Retina (tissue), 1 donor: ENCODE measurements at regions not wholly inside any gene's neighbourhood (a gene's known extent, or its start where the extent isn't known, plus 50 kb on each side); places are given as distances from the start of the nearest gene placed in this dataset.

Experiments used
- DNase-seq: peaks from one replicate; pipeline ENCODE4 v3.0.0-alpha.2; 2016

GRCh38 chr7:88700725-88701124, 58.8 kb upstream of the ZNF804B start:
- no peak for DNase-seq

GRCh38 chr7:88694207-88694606, 65.3 kb upstream of the ZNF804B start:
- DNase-seq = no peak

- no peak for DNase-seq
Observed at GRCh38 chr7:88693131-88693530, 66.4 kb upstream of the ZNF804B start.

DNA sequence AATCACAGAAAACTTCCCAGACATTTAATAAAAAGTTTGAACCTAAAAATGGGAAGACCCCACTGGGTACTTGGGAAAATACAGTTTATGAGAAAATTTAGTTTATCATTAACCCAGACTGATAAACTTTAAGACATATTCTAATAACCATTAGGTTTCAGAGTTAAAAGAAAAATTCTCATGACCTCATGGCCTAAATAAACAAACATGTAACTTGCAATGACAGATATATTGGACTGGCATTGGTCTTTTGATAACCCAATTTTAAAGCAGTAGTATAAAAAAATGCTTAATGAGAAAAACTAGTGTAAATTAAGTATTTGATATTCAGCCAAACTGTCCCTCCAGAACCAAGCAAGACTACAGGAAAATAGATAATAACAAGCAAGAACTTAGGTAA, 67.0 kb upstream of the ZNF804B start:
- DNase-seq = no peak

DNA sequence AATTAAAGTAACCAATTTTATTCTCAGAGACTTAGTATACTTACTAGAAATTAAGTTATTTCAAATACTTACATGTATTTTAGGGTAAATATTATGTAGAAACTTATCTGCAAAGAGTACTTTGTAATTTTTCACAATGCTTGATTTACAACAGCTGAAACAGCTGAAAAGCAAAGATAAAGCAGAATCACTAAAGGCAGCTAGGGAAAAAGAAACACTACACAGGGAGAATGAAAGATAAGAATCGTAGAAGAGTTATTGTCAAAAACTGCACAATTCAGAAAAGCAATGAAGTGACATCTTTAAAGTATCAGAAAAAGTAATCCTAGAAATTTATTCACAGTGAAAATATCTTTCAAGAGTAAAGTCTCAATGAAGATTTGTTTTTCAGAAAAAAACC, 69.7 kb upstream of the ZNF804B start:
- DNase-seq = no peak

- DNase-seq = no peak
Observed at GRCh38 chr7:88688222-88688621, 71.3 kb upstream of the ZNF804B start.

DNA sequence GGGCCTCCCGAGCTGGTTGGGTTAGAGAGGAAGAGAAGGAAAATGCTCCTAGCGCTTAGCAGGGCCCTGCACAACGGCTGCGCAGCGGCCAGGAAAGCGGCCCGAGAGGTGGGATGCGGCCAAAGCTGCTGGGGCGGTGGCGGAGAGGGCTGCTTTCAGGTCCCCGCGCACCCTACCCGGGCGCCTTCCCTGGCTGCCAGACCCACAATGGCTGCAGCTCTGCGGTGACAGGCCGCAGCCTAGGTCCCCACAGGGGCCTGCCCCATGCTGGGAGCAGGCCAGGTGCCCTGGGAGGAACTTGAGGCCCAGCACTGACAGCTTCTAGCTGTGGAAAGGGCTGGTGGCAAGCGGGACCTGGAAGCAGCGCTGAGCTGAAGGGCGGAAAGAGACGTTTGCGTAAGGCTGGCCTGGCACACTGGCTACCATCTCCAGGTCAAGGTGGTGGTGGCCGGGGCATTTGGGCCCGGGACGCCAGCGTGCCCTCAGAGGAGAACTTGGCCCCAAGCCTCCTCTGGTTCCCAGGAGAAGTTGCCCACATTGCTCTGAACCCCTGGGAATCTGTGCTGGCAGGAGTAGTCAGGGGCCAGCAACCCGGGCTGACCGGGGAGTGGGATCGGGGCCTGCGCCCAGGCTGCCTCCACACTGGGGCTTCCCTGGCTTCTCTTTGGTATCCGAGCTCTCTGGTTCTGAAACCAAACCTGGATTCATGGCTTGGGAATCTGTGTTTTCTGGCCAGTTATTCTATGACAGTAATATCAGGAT, 72.9 kb upstream of the ZNF804B start:
- DNase-seq = no peak

DNA sequence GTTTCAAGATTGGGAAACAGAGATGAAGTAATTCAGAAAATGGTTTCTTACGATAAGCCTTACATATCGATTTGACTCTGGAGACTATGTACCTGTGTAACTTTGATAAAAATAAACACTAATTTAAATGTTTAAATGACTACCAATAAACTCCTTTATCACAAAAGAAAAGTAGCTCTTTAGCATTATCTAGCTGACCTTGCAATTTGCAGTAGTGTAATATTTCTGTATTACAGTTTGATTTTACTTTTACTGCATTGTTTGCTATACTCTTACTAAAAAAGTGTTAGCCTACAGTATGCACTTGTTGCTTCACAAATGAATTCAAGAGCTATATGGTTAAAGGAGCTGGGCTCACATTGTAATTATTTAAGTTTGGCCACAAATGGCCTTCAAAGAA, 77.8 kb upstream of the ZNF804B start:
- DNase-seq = no peak

GRCh38 chr7:88670536-88670935, 89.0 kb upstream of the ZNF804B start:
- DNase-seq = no peak

DNA sequence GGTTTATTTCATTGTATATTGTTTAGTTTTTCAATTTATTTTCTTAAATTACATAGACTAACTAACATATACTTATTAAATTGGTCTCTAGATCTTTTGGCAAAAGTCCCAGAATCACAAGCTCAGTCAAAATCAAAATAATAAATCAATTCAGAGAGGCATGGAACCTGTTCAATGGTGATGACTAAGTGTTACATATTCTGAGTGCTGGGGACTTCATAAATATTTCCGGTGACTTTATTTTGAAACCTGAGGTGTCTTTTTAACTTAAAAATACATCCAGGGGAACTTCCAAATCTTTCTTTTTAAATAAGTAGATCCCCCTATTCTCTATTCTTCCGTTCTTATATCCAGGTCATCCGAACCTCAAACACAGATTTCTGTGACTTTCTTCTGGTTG, 89.6 kb upstream of the ZNF804B start:
- DNase-seq = no peak

DNA sequence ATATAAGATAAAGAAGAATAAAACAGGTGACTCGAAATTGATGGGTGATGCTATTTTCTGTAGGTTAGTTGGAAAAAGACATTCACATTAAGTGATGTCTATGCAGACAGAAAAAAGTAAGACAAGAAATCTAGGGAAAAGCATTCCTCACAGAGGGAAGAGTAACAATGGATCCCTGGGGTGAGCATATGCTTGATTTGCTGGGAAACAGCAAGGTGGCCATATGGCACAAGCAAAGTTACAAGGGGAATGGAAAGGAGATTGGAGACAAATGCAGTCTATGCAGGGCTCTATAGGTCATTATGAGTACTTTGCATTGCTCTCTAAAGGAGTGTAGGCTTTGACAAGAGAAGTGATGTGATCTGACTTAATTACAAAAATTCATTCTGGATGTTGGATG, 90.9 kb upstream of the ZNF804B start:
- no peak for DNase-seq

GRCh38 chr7:88666626-88667025, 92.9 kb upstream of the ZNF804B start:
- DNase-seq = no peak

GRCh38 chr7:88665892-88666514, 93.5 kb upstream of the ZNF804B start:
- no peak for DNase-seq

DNA sequence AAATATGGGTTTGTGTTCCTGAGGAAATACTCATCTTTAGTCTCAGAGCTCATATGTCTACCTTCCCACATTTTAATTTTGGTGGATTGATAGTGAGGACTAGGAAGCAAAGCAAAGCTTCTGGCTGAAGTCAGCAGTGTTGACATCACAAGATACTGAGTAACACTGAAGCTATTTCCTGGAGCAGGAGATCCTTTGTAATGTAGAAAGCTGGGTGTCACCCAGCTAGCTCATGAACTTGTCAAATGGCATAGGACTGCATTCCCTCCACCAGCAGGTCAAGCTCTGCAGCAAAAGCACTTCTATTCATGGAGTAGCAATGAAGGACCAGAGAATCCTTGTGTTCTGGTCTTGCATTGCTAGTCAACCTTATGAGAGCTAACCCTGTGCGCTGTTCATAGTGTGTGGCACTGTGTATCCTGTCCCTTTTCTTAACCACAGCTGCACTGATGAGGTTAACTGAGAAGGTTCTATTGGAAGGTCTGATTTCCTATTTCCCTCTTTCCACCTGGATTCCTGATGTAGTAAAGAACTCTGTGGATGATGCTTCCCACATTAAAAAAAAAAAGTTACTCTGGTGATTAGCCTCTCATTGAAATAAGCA, 94.8 kb upstream of the ZNF804B start:
- DNase-seq = no peak

- DNase-seq = no peak
Observed at GRCh38 chr7:88661921-88662320, 97.6 kb upstream of the ZNF804B start.

DNA sequence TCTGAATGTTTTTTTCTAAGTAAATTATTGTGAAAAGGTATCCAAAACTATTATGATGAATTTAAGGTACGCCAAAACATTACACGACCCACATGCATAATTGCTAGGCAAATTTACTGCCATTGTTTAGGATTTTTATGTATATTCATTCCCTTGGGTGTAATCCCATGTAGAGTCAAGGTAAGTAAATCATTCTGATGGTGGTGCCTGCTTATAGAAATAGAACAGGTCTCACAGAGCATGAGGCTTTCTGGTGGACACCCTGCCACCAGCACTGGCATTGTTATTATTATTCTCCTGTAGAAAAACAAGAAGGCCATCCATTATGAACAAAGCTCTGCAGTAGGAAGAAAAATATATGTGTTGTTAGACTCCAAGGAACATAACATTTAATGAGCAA, 111.7 kb upstream of the ZNF804B start:
- no peak for DNase-seq

- DNase-seq = no peak
Observed at GRCh38 chr7:88638583-88638982, 120.9 kb upstream of the ZNF804B start.

DNA sequence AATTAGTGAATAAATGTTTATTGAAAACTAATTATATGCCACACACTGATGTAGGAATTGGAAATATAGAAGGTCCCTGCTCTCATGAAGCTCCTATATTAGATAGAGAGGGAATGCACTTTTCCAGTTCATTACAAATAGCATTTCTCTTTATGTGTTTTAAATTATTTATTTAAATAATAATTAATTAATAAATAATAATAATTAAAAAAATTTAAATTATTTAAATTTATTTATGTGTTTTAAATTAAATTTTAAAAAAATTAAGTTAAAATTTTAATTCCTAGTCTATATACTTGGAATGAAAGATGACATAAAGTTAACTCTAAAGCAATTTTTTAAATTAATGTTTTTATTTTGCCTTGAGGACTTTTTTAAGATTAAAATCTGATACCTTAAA, 121.7 kb upstream of the ZNF804B start:
- no peak for DNase-seq

GRCh38 chr7:88635149-88635548, 124.4 kb upstream of the ZNF804B start:
- DNase-seq = no peak

DNA sequence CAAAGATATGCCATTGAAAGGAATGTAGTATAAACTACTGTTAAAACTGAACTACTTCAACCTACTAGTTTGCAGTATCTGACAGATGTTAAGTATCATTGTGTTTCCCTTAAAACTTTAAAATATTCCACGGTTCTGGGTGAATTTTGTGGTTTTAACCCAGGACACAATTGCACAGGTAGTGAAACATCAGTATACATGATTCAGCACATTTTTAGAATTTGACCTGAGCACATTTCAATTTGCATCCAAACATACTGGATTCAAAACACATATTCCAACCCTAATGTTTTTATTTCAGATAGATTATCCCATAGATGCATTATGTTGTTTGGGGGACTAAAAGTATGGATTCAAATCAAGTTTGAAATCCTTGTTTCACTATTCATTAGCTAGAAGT, 129.9 kb upstream of the ZNF804B start:
- no peak for DNase-seq

DNA sequence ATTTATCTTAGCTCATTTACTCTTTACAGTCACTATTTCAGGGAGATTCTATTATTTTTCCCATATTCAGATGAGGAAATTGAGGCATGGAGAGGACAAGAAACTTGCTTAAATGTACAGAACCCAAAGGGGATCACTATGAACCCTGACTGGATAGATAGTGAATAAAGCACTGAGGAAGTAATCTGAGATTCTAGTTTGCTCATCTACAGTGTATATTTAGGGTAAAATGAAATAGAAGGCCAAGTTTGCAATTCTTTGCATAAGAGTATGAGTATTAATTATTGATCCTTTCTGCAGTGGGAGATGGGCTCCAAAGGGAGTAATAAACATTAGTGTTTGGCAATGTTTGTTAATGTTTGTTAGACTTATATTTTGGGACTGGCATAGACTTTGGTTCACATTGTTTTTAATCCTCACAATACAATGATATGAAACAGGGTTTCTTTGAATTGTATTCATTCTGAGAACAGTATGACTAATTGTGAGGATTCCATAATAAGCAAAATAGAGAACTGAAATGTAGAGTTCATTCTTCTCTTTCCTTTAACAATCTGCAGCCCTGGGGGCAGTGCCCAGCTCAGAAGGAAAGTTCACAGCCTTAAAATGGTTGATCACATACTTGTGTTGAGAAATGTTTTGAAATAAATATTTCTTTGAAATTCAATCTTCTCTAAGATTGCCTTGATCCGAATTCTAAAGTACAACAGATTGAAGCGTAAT, 131.0 kb upstream of the ZNF804B start:
- DNase-seq = no peak

DNA sequence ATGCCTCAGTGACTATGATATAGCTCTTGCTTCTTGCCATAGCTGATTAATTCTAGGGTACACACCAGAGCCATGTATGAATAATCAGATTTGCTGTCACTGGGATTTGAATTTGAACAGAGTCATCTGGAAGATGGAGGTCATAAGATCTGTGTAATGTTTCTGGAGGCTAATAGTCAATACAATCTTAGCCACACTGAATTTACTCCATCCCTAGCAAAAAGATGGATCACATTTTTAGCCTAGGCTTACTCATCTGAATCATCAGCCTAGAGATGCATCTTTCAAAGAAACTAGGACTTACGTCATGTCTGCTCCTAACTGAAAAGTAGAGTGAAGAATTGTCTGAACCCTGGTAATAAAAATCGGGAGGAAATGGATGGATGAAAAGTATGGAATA, 142.3 kb upstream of the ZNF804B start:
- DNase-seq = no peak

DNA sequence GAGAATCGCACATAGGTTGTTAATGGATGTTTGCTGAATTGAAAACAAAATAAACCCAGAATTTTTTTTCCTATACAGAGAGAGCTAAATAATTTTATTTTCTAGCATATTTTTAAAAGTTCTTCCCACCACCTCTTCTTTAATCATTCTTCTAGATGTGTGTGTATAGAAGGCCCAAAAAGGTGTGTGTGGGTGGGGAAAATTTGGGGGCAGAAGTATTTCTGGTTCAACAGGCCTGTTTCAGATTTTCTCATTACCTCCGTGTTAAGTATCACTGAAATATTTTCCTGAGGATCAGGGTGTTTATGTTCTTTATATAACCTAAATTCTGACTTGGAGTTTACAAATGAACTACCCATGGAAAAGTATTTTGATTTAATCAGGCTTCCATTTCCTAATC, 144.2 kb upstream of the ZNF804B start:
- no peak for DNase-seq

- DNase-seq = no peak
Observed at GRCh38 chr7:88614736-88615135, 144.8 kb upstream of the ZNF804B start.
